Aorta (tissue), 5 donors: ENCODE measurements at regions not wholly inside any gene's neighbourhood (a gene's known extent, or its start where the extent isn't known, plus 50 kb on each side); places are given as distances from the start of the nearest gene placed in this dataset.
"Not testable (repeated sequence)": the region's sequence is repeated elsewhere in the genome, so short reads cannot be mapped to it uniquely, and the experiment has no call there.

ENCODE experiments used
- ATAC-seq: fragments of 200-7000 bp; cut with Tn5 transposase; one replicate; pipeline ENCODE4 v1.9.1; 2022; ENCODE audit warnings: moderate library complexity; ENCODE audit not compliant: low FRiP score
- DNase-seq, 2 donors: peaks; one replicate each; pipeline ENCODE4 v3.0.0-alpha.2; 2020
- H3K27ac ChIP-seq, 2 donors: one replicate each; pipeline ENCODE4 v1.5.1; 2013; ENCODE audit warnings: low read length in 2 of 2, mild to moderate bottlenecking in 2 of 2, moderate library complexity in 2 of 2, control low read depth in 1 of 2, inconsistent platforms in 1 of 2, low read depth in 1 of 2
- H3K27me3 ChIP-seq, 2 donors: one replicate each; pipeline ENCODE4 v1.6.1; 2013; ENCODE audit warnings: control low read depth in 1 of 2, low read length in 1 of 2, mild to moderate bottlenecking in 1 of 2, moderate library complexity in 1 of 2; ENCODE audit not compliant: insufficient read depth in 2 of 2, control insufficient read depth in 1 of 2
- H3K36me3 ChIP-seq, 2 donors: one replicate each; pipeline ENCODE4 v1.6.1; 2013; ENCODE audit warnings: control low read depth in 1 of 2, low read length in 1 of 2, mild to moderate bottlenecking in 1 of 2; ENCODE audit not compliant: insufficient read depth in 2 of 2, control insufficient read depth in 1 of 2
- H3K4me1 ChIP-seq, 2 donors: one replicate each; pipeline ENCODE4 v1.6.1; 2013; ENCODE audit warnings: low read length in 2 of 2, control low read depth in 1 of 2, mild to moderate bottlenecking in 1 of 2, moderate library complexity in 1 of 2; ENCODE audit not compliant: insufficient read depth in 2 of 2, control insufficient read depth in 1 of 2
- H3K4me3 ChIP-seq, 2 donors: one replicate each; pipeline ENCODE4 v1.5.1; 2013; ENCODE audit warnings: low read length in 2 of 2, control low read depth in 1 of 2, mild to moderate bottlenecking in 1 of 2
- H3K9me3 ChIP-seq: one replicate; pipeline ENCODE4 v1.6.1; 2013; ENCODE audit warnings: mild to moderate bottlenecking, low read length; ENCODE audit not compliant: control insufficient read depth
- WGBS, 2 donors: extraction: QIAGEN DNeasy Blood & Tissue Kit; methylation state at CpG; one replicate each; pipeline ENCODE4 v1.1.7; 2013; 5-methylcytosine and 5-hydroxymethylcytosine counted together
- intact Hi-C, 2 donors: fragments of 100-400 bp; cut with DNase I; formaldehyde crosslinking; loops; one replicate each; pipeline versions ENCODE4 v1.14.2 to v1.15.0; 2022
- donor health status: healthy with polysubstance abuse.
- donor health status: Bipolar disorder and iron deficiency.
- donor health status: DM: no; HTN: no; CAD: no.
- donor health status: DM: no; HTN: no; CAD: no.
- donor health status: DM: yes; HTN: yes; CAD: no.

GRCh38 chr13:16050055-16050454, 3131.6 kb downstream of the TUBA3C start:
- H3K4me1 ChIP-seq, H3K9me3 ChIP-seq, H3K27ac ChIP-seq, H3K4me3 ChIP-seq, H3K27me3 ChIP-seq, H3K36me3 ChIP-seq, intact Hi-C loops, ATAC-seq: not testable (repeated sequence)
- peak in 1 of 2 donors; percentile 6 for DNase-seq
- 68 to 94% methylated on average over 3 to 4 of the region's 5 CpGs for WGBS, 2 donors

GRCh38 chr13:16017494-16018009, 3164.1 kb downstream of the TUBA3C start:
- H3K27me3 ChIP-seq, intact Hi-C loops, DNase-seq, H3K9me3 ChIP-seq, H3K36me3 ChIP-seq, ATAC-seq, H3K27ac ChIP-seq, H3K4me1 ChIP-seq: not testable (repeated sequence)
- H3K4me3 ChIP-seq = peak overlapping the region in 1 of 2 donors; percentile 40
- 42 to 43% methylated on average over 5 of the region's 5 CpGs for WGBS, 2 donors

GRCh38 chr13:16008271-16008670, 3173.4 kb downstream of the TUBA3C start:
- H3K4me1 ChIP-seq, H3K4me3 ChIP-seq, H3K27ac ChIP-seq, DNase-seq, ATAC-seq, H3K27me3 ChIP-seq, H3K9me3 ChIP-seq, H3K36me3 ChIP-seq, intact Hi-C loops: not testable (repeated sequence)
- WGBS, 2 donors = 21 to 22% methylated on average over 2 of the region's 2 CpGs
